DND-41 (cell line): ENCODE measurements at regions not wholly inside any gene's neighbourhood (a gene's known extent, or its start where the extent isn't known, plus 50 kb on each side); places are given as distances from the start of the nearest gene placed in this dataset.

Experiments
- EZH2 ChIP-seq: IDR thresholded peaks from 3 replicates; pipeline ENCODE4 v1.6.1; 2012; ENCODE audit warnings: borderline replicate concordance, low read depth, mild to moderate bottlenecking, moderate library complexity, low read length, inconsistent platforms; ENCODE audit not compliant: severe bottlenecking
- TF ChIP-seq, protein P1 (sequence below): IDR thresholded peaks from 2 replicates; pipeline ENCODE4 v1.5.1; 2012; ENCODE audit warnings: borderline replicate concordance, low read length, moderate library complexity, mild to moderate bottlenecking; ENCODE audit not compliant: poor library complexity, severe bottlenecking; ENCODE audit errors: extremely low read depth

DNA sequence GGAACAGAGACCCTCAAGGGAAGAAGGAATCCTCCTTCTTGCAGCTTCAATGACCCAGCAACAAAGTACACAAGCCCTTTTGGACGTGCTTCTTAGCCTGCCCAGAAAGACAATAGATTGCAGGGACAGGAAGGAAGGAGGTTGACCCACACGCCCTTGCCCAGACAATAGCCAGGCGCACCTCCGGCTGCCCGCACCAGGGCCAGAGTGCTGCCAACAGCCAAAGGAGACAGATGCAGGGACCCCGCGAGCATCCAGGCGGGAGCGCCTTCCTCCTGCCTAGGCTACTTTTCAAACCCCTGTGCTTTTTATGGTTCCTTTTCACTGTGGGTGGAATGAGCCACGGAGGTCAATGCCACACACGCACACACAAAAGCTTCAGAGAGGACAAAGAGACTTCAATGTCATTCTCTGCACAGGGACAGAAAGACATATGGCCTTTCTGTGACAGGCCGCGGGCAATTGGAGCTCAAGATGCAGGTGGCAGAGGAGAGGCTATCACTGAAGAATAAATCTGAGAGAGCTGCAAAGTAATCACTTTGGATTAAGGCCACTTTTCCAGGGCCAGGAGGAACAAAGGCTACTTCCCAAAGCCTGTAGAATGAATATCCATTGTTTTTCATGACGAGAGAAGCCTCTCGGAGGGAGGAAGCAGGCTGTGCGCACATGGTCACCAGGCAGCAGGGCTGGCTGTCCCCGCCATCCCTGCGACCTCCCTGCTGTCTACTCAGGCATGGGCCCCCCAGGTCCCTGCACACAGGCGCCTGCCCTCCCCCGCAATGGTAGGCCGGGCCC is 300.6 kb downstream of the EIPR1 start:
- TF ChIP-seq, protein P1, sequence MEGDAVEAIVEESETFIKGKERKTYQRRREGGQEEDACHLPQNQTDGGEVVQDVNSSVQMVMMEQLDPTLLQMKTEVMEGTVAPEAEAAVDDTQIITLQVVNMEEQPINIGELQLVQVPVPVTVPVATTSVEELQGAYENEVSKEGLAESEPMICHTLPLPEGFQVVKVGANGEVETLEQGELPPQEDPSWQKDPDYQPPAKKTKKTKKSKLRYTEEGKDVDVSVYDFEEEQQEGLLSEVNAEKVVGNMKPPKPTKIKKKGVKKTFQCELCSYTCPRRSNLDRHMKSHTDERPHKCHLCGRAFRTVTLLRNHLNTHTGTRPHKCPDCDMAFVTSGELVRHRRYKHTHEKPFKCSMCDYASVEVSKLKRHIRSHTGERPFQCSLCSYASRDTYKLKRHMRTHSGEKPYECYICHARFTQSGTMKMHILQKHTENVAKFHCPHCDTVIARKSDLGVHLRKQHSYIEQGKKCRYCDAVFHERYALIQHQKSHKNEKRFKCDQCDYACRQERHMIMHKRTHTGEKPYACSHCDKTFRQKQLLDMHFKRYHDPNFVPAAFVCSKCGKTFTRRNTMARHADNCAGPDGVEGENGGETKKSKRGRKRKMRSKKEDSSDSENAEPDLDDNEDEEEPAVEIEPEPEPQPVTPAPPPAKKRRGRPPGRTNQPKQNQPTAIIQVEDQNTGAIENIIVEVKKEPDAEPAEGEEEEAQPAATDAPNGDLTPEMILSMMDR = no peak
- no peak for TF ChIP-seq EZH2
